ENCODE measurements at regions not wholly inside any gene's neighbourhood (a gene's known extent, or its start where the extent isn't known, plus 50 kb on each side); places are given as distances from the start of the nearest gene placed in this dataset.

DNA sequence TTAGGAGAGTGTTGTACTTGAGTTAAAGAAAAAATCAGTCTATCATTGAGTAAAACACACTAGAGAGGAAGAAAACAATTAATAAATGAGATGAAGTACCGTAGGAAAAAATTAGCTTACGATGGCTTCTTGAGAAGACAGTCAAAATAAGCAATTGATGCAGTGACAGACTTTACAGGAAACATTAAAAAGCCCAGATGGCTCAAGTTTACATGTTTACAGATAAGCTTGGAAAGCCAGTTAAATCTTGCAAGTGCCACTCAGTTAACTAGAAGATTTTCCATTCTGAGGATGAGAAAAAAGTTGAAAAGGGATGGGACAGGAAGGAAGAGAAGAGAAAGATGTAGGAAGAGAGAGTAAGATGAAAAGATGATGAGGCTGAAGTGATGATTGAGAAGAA lies 288.8 kb upstream of the FERMT1 start:
- Mint-ChIP-seq H3K36me3 (no peaks in the 10 kb centered on the region), H3K4me1 (0 out of 2 replicates have a peak, but pooled peaks cover 4% of the 10 kb centered on the region), H3K27ac (no peak overlapping the region), H3K27me3 (ENCODE audit: low read depth) (no peaks in the 10 kb centered on the region), H3K9me3 (no peaks in the 10 kb centered on the region), H3K4me3 (no peak overlapping the region)
- no peak for DNase-seq (ENCODE audit: low spot score)
- POLR2A ChIA-PET, result no interaction called here
- TF ChIP-seq ZNF671 (CRISPR knock-in tag; IDR thresholded peaks at IDR 0.05) (no peak), OVOL2 (CRISPR knock-in tag; IDR thresholded peaks at IDR 0.05; ENCODE audit: borderline replicate concordance) (no peak), ZNF219 (CRISPR knock-in tag; IDR thresholded peaks at IDR 0.05; ENCODE audit: borderline replicate concordance) (no peak), FOXK1 (CRISPR knock-in tag; IDR thresholded peaks at IDR 0.05) (no peak), NFATC4 (CRISPR knock-in tag; IDR thresholded peaks at IDR 0.05) (no peak), IRF2 (CRISPR knock-in tag; IDR thresholded peaks at IDR 0.05; ENCODE audit: borderline replicate concordance, low read depth) (no peak), ZNF416 (CRISPR knock-in tag; IDR thresholded peaks at IDR 0.05) (no peak), TEAD4 (CRISPR knock-in tag; IDR thresholded peaks at IDR 0.05) (no peak), GRHL2 (CRISPR knock-in tag; IDR thresholded peaks at IDR 0.05; ENCODE audit: insufficient replicate concordance, severe bottlenecking) (no peak), ZNF263 (CRISPR knock-in tag; IDR thresholded peaks at IDR 0.05; ENCODE audit: low read depth) (no peak), ZNF232 (CRISPR knock-in tag; IDR thresholded peaks at IDR 0.05) (no peak), CBFB (CRISPR knock-in tag; IDR thresholded peaks at IDR 0.05; ENCODE audit: low read depth) (no peak), GABPB1 (CRISPR knock-in tag; IDR thresholded peaks at IDR 0.05) (no peak), MXD4 (CRISPR knock-in tag; IDR thresholded peaks at IDR 0.05; ENCODE audit: borderline replicate concordance) (no peak)
- TF ChIP-seq, protein P1, sequence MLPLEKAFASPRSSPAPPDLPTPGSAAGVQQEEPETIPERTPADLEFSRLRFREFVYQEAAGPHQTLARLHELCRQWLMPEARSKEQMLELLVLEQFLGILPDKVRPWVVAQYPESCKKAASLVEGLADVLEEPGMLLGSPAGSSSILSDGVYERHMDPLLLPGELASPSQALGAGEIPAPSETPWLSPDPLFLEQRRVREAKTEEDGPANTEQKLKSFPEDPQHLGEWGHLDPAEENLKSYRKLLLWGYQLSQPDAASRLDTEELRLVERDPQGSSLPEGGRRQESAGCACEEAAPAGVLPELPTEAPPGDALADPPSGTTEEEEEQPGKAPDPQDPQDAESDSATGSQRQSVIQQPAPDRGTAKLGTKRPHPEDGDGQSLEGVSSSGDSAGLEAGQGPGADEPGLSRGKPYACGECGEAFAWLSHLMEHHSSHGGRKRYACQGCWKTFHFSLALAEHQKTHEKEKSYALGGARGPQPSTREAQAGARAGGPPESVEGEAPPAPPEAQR (CRISPR knock-in tag; IDR thresholded peaks at IDR 0.05), result no peak
- TF ChIP-seq, protein P2, sequence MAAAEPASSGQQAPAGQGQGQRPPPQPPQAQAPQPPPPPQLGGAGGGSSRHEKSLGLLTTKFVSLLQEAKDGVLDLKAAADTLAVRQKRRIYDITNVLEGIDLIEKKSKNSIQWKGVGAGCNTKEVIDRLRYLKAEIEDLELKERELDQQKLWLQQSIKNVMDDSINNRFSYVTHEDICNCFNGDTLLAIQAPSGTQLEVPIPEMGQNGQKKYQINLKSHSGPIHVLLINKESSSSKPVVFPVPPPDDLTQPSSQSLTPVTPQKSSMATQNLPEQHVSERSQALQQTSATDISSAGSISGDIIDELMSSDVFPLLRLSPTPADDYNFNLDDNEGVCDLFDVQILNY (CRISPR knock-in tag; IDR thresholded peaks at IDR 0.05), result no peak
- TF ChIP-seq, protein P3, sequence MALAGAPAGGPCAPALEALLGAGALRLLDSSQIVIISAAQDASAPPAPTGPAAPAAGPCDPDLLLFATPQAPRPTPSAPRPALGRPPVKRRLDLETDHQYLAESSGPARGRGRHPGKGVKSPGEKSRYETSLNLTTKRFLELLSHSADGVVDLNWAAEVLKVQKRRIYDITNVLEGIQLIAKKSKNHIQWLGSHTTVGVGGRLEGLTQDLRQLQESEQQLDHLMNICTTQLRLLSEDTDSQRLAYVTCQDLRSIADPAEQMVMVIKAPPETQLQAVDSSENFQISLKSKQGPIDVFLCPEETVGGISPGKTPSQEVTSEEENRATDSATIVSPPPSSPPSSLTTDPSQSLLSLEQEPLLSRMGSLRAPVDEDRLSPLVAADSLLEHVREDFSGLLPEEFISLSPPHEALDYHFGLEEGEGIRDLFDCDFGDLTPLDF (CRISPR knock-in tag; IDR thresholded peaks at IDR 0.05), result no peak
- TF ChIP-seq, protein P4, sequence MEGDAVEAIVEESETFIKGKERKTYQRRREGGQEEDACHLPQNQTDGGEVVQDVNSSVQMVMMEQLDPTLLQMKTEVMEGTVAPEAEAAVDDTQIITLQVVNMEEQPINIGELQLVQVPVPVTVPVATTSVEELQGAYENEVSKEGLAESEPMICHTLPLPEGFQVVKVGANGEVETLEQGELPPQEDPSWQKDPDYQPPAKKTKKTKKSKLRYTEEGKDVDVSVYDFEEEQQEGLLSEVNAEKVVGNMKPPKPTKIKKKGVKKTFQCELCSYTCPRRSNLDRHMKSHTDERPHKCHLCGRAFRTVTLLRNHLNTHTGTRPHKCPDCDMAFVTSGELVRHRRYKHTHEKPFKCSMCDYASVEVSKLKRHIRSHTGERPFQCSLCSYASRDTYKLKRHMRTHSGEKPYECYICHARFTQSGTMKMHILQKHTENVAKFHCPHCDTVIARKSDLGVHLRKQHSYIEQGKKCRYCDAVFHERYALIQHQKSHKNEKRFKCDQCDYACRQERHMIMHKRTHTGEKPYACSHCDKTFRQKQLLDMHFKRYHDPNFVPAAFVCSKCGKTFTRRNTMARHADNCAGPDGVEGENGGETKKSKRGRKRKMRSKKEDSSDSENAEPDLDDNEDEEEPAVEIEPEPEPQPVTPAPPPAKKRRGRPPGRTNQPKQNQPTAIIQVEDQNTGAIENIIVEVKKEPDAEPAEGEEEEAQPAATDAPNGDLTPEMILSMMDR (IDR thresholded peaks at IDR 0.05), result no peak
- TF ChIP-seq, protein P5, sequence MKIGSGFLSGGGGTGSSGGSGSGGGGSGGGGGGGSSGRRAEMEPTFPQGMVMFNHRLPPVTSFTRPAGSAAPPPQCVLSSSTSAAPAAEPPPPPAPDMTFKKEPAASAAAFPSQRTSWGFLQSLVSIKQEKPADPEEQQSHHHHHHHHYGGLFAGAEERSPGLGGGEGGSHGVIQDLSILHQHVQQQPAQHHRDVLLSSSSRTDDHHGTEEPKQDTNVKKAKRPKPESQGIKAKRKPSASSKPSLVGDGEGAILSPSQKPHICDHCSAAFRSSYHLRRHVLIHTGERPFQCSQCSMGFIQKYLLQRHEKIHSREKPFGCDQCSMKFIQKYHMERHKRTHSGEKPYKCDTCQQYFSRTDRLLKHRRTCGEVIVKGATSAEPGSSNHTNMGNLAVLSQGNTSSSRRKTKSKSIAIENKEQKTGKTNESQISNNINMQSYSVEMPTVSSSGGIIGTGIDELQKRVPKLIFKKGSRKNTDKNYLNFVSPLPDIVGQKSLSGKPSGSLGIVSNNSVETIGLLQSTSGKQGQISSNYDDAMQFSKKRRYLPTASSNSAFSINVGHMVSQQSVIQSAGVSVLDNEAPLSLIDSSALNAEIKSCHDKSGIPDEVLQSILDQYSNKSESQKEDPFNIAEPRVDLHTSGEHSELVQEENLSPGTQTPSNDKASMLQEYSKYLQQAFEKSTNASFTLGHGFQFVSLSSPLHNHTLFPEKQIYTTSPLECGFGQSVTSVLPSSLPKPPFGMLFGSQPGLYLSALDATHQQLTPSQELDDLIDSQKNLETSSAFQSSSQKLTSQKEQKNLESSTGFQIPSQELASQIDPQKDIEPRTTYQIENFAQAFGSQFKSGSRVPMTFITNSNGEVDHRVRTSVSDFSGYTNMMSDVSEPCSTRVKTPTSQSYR (CRISPR knock-in tag; IDR thresholded peaks at IDR 0.05), result no peak
- TF ChIP-seq, protein P6, sequence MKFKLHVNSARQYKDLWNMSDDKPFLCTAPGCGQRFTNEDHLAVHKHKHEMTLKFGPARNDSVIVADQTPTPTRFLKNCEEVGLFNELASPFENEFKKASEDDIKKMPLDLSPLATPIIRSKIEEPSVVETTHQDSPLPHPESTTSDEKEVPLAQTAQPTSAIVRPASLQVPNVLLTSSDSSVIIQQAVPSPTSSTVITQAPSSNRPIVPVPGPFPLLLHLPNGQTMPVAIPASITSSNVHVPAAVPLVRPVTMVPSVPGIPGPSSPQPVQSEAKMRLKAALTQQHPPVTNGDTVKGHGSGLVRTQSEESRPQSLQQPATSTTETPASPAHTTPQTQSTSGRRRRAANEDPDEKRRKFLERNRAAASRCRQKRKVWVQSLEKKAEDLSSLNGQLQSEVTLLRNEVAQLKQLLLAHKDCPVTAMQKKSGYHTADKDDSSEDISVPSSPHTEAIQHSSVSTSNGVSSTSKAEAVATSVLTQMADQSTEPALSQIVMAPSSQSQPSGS (CRISPR knock-in tag; IDR thresholded peaks at IDR 0.05; ENCODE audit: borderline replicate concordance, low read depth), result no peak
- CTCF ChIA-PET, result no interaction called here
- ATAC-seq, result no peak
